ENCODE measurements at regions not wholly inside any gene's neighbourhood (a gene's known extent, or its start where the extent isn't known, plus 50 kb on each side); places are given as distances from the start of the nearest gene placed in this dataset.

GRCh38 chr10:121106611-121107010, 255.4 kb downstream of the WDR11 start:
- TF ChIP-seq CTCF (IDR thresholded peaks at IDR 0.05), result no peak
- no peak for TF ChIP-seq POLR2A (IDR thresholded peaks at IDR 0.05)
